ENCODE measurements at regions not wholly inside any gene's neighbourhood (a gene's known extent, or its start where the extent isn't known, plus 50 kb on each side); places are given as distances from the start of the nearest gene placed in this dataset.
"Not testable (repeated sequence)": the region's sequence is repeated elsewhere in the genome, so short reads cannot be mapped to it uniquely, and the experiment has no call there.

- DNase-seq (ENCODE audit: low spot score): no peak
Measured at GRCh38 chr4:114034189-114034588, 54.7 kb upstream of the ARSJ start.

GRCh38 chr4:114036426-114036825, 57.0 kb upstream of the ARSJ start:
- no peak for DNase-seq (ENCODE audit: low spot score)

- no peak for DNase-seq (ENCODE audit: low spot score)
Measured at GRCh38 chr4:114036864-114037263, 57.4 kb upstream of the ARSJ start.

GRCh38 chr4:114037988-114038387, 58.5 kb upstream of the ARSJ start:
- DNase-seq (ENCODE audit: low spot score): no peak

- no peak for DNase-seq (ENCODE audit: low spot score)
Measured at GRCh38 chr4:114038762-114039387, 59.4 kb upstream of the ARSJ start.

GRCh38 chr4:114040319-114041116, 61.1 kb upstream of the ARSJ start:
- no peak for DNase-seq (ENCODE audit: low spot score)

- no peak for DNase-seq (ENCODE audit: low spot score)
Measured at GRCh38 chr4:114041117-114041475, 61.6 kb upstream of the ARSJ start.

GRCh38 chr4:114043116-114043515, 63.7 kb upstream of the ARSJ start:
- DNase-seq (ENCODE audit: low spot score): no peak

GRCh38 chr4:114044351-114044750, 64.9 kb upstream of the ARSJ start:
- not testable (repeated sequence) for DNase-seq (ENCODE audit: low spot score)

GRCh38 chr4:114046331-114046730, 66.9 kb upstream of the ARSJ start:
- no peak for DNase-seq (ENCODE audit: low spot score)

GRCh38 chr4:114048154-114048553, 68.7 kb upstream of the ARSJ start:
- not testable (repeated sequence) for DNase-seq (ENCODE audit: low spot score)

- no peak for DNase-seq (ENCODE audit: low spot score)
Measured at GRCh38 chr4:114052227-114052626, 72.8 kb upstream of the ARSJ start.

GRCh38 chr4:114056599-114056998, 77.2 kb upstream of the ARSJ start:
- no peak for DNase-seq (ENCODE audit: low spot score)

- no peak for DNase-seq (ENCODE audit: low spot score)
Measured at GRCh38 chr4:114057746-114058145, 78.3 kb upstream of the ARSJ start.

GRCh38 chr4:114062499-114062898, 83.1 kb upstream of the ARSJ start:
- DNase-seq (ENCODE audit: low spot score): no peak

- DNase-seq (ENCODE audit: low spot score): no peak
Measured at GRCh38 chr4:114072781-114073180, 93.3 kb upstream of the ARSJ start.

- DNase-seq (ENCODE audit: low spot score): no peak
Measured at GRCh38 chr4:114076899-114077570, 97.6 kb upstream of the ARSJ start.

GRCh38 chr4:114077610-114078009, 98.2 kb upstream of the ARSJ start:
- DNase-seq (ENCODE audit: low spot score): no peak

GRCh38 chr4:114078636-114079035, 99.2 kb upstream of the ARSJ start:
- DNase-seq (ENCODE audit: low spot score): no peak

- DNase-seq (ENCODE audit: low spot score): no peak
Measured at GRCh38 chr4:114081783-114082182, 102.3 kb upstream of the ARSJ start.

- DNase-seq (ENCODE audit: low spot score): no peak
Measured at GRCh38 chr4:114082348-114082747, 102.9 kb upstream of the ARSJ start.

- DNase-seq (ENCODE audit: low spot score): no peak
Measured at GRCh38 chr4:114085611-114086345, 106.3 kb upstream of the ARSJ start.
